Skeletal muscle cell (primary cell): ENCODE measurements at regions not wholly inside any gene's neighbourhood (a gene's known extent, or its start where the extent isn't known, plus 50 kb on each side); places are given as distances from the start of the nearest gene placed in this dataset.

Experiments used
- DNase-seq: peaks from one replicate; pipeline ENCODE4 v3.0.0-alpha.2; 2010; ENCODE audit warnings: low read depth
- H3K4me3 ChIP-seq: 2 replicates; pipeline ENCODE4 v1.5.1; 2011; ENCODE audit warnings: low read depth, mild to moderate bottlenecking, control low read depth, low read length, moderate library complexity

- H3K4me3 ChIP-seq = no peak overlapping the region
- DNase-seq = no peak
Observed at GRCh38 chr16:11465675-11466074, 120.4 kb downstream of the RMI2 start.

- H3K4me3 ChIP-seq = no peak overlapping the region
- DNase-seq = no peak
Observed at GRCh38 chr16:11470676-11471415, 115.9 kb downstream of the LITAF start.

- DNase-seq = no peak
- H3K4me3 ChIP-seq = no peak overlapping the region
Observed at GRCh38 chr16:11471548-11471947, 115.2 kb downstream of the LITAF start.

GRCh38 chr16:11472410-11472809 lies 114.3 kb downstream of the LITAF start:
- DNase-seq = no peak
- no peak overlapping the region for H3K4me3 ChIP-seq

- no peak overlapping the region for H3K4me3 ChIP-seq
- DNase-seq = no peak
Observed at GRCh38 chr16:11472851-11473250, 113.9 kb downstream of the LITAF start.

GRCh38 chr16:11473728-11474127 lies 113.0 kb downstream of the LITAF start:
- H3K4me3 ChIP-seq = no peak overlapping the region
- no peak for DNase-seq

GRCh38 chr16:11474617-11475291 lies 112.0 kb downstream of the LITAF start:
- no peak for DNase-seq

GRCh38 chr16:11475896-11476630 lies 110.7 kb downstream of the LITAF start:
- no peak overlapping the region for H3K4me3 ChIP-seq
- no peak for DNase-seq

More at GRCh38 chr16:11474617-11475291, 112.0 kb downstream of the LITAF start:
- no peak overlapping the region for H3K4me3 ChIP-seq

GRCh38 chr16:11476676-11477075 lies 110.0 kb downstream of the LITAF start:
- no peak for DNase-seq
- H3K4me3 ChIP-seq = no peak overlapping the region

GRCh38 chr16:11478431-11479119 lies 108.1 kb downstream of the LITAF start:
- no peak for DNase-seq
- no peak overlapping the region for H3K4me3 ChIP-seq

- H3K4me3 ChIP-seq = no peak overlapping the region
Observed at GRCh38 chr16:11479916-11480315, 106.8 kb downstream of the LITAF start.

GRCh38 chr16:11480634-11481033 lies 106.1 kb downstream of the LITAF start:
- no peak for DNase-seq
- no peak overlapping the region for H3K4me3 ChIP-seq

More at GRCh38 chr16:11479916-11480315, 106.8 kb downstream of the LITAF start:
- DNase-seq = no peak

GRCh38 chr16:11481987-11482386 lies 104.7 kb downstream of the LITAF start:
- DNase-seq = peak; percentile 21
- H3K4me3 ChIP-seq = no peak overlapping the region

GRCh38 chr16:11482946-11483748 lies 103.6 kb downstream of the LITAF start:
- no peak overlapping the region for H3K4me3 ChIP-seq

GRCh38 chr16:11484691-11485258 lies 101.9 kb downstream of the LITAF start:
- no peak overlapping the region for H3K4me3 ChIP-seq
- DNase-seq = no peak

More at GRCh38 chr16:11482946-11483748, 103.6 kb downstream of the LITAF start:
- no peak for DNase-seq

GRCh38 chr16:11485676-11486075 lies 101.0 kb downstream of the LITAF start:
- no peak overlapping the region for H3K4me3 ChIP-seq
- DNase-seq = no peak

GRCh38 chr16:11487289-11487688 lies 99.4 kb downstream of the LITAF start:
- no peak for DNase-seq
- H3K4me3 ChIP-seq = no peak overlapping the region

- no peak overlapping the region for H3K4me3 ChIP-seq
- DNase-seq = no peak
Observed at GRCh38 chr16:11488304-11488703, 98.4 kb downstream of the LITAF start.

GRCh38 chr16:11491524-11491923 lies 95.2 kb downstream of the LITAF start:
- no peak for DNase-seq

More at GRCh38 chr16:11491524-11491923, 95.2 kb downstream of the LITAF start:
- H3K4me3 ChIP-seq = no peak overlapping the region
